ENCODE measurements at regions not wholly inside any gene's neighbourhood (a gene's known extent, or its start where the extent isn't known, plus 50 kb on each side); places are given as distances from the start of the nearest gene placed in this dataset.
A peak's percentile ranks its signal among the peaks of the same experiment; 100 is the strongest.

DNA sequence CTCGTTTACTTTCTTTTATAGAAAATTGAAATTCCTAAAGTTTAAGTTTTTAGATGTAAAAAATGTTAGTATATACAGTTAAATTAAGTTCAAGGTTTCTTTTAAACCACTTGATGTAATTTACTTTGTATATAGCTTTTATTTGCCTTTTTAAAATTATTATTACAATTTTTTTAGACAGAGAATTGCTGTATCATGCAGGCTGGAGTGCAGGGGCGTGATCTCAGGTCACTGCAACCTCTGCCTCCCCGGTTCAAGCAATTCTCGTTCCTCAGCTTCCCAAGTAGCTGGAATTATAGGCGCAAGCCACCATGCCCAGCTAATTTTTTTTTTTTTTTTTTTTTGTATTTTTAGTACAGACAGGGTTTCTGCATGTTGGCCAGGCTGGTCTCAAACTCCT lies 75.0 kb downstream of the KCNRG start:
- no peak for FAIRE-seq
- Histone ChIP-seq H3K79me2 (ENCODE audit: insufficient read depth, low read length) (peaks cover 59% of the 10 kb centered on the region), H3K4me2 (ENCODE audit: low read length) (no peak overlapping the region)

DNA sequence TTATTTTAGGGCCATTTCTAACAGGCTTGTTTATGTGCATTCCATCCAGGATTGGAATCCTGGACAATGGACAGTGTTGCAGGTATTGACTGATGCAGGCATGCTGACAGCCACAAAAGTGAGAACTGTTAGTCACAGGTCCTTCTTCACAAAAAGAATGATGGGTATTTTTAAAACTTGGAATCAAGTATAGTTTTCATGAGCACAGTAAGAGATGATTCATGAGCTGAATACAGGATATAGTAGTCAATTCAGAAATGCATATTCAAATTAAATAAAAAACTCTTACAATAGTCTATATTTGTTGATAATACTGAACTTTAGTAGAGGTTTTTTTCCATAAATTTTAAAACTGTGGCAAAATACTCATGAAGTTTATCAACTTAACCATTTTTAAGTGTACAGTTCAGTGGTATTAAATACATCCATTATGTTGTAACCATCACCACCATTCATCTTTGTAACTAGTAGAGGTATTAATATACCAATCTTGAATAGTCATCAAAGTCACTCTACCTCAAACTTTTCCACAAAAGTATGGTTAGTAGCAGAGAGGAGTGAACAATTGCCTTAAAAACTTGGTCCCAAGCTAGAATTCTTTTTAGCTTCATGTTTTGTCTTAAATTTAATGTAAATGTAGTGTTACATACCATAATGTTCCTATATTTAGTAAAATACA lies 79.5 kb downstream of the KCNRG start:
- Mint-ChIP-seq H3K4me3 (ENCODE audit: unreplicated experiment) (no peak overlapping the region), H3K9me3 (ENCODE audit: unreplicated experiment) (peaks cover 11% of the 10 kb centered on the region), H3K36me3 (ENCODE audit: low read depth, unreplicated experiment) (peaks cover 14% of the 10 kb centered on the region), H3K27me3 (ENCODE audit: low read depth, unreplicated experiment) (no peaks in the 10 kb centered on the region), H3K27ac (ENCODE audit: unreplicated experiment) (no peak overlapping the region), H3K4me1 (ENCODE audit: low read depth, unreplicated experiment) (no peaks in the 10 kb centered on the region)
- DNase-seq (ENCODE audit: low read depth) (peak; percentile 39), FAIRE-seq (no peak)
- H3K4me1 ChIP-seq (ENCODE audit: insufficient read depth, low read length): no peaks in the 10 kb centered on the region
- no peak overlapping the region for H3K4me2 ChIP-seq (ENCODE audit: low read length)
- H2AFZ ChIP-seq (ENCODE audit: low read depth, low read length): no peak overlapping the region
- H3K27ac ChIP-seq (ENCODE audit: low read depth, low read length): no peak overlapping the region
- H3K27me3 ChIP-seq (ENCODE audit: insufficient read depth, low read length): no peaks in the 10 kb centered on the region
- H4K20me1 ChIP-seq (ENCODE audit: insufficient read depth, low read length): peaks cover 10% of the 10 kb centered on the region
- peaks cover 47% of the 10 kb centered on the region for H3K79me2 ChIP-seq (ENCODE audit: insufficient read depth, low read length)
- no peaks in the 10 kb centered on the region for H3K36me3 ChIP-seq (ENCODE audit: insufficient read depth, low read length)
- no peak overlapping the region for H3K4me3 ChIP-seq (ENCODE audit: insufficient read depth, low read depth, low read length)
- TF ChIP-seq CTCF (IDR thresholded peaks at IDR 0.05; ENCODE audit: insufficient read depth, low read depth, low read length) (no peak), EZH2 (IDR thresholded peaks at IDR 0.05; ENCODE audit: insufficient read depth, low read length) (no peak)
- no peak overlapping the region for H3K9ac ChIP-seq (ENCODE audit: low read length)
- no peaks in the 10 kb centered on the region for H3K9me3 ChIP-seq (ENCODE audit: insufficient read depth, low read depth, low read length)

More for the DNA sequence above, 75.0 kb downstream of the KCNRG start:
- Histone ChIP-seq H3K27me3 (ENCODE audit: insufficient read depth, low read length) (no peaks in the 10 kb centered on the region), H2AFZ (ENCODE audit: low read depth, low read length) (no peak overlapping the region), H3K27ac (ENCODE audit: low read depth, low read length) (no peak overlapping the region), H3K9ac (ENCODE audit: low read length) (no peak overlapping the region), H3K9me3 (ENCODE audit: insufficient read depth, low read depth, low read length) (no peaks in the 10 kb centered on the region), H3K4me1 (ENCODE audit: insufficient read depth, low read length) (peaks cover 2% of the 10 kb centered on the region), H4K20me1 (ENCODE audit: insufficient read depth, low read length) (peaks cover 14% of the 10 kb centered on the region), H3K36me3 (ENCODE audit: insufficient read depth, low read length) (no peaks in the 10 kb centered on the region), H3K4me3 (ENCODE audit: insufficient read depth, low read depth, low read length) (no peak overlapping the region)
- H3K4me1 Mint-ChIP-seq (ENCODE audit: low read depth, unreplicated experiment): peaks cover 2% of the 10 kb centered on the region
- no peaks in the 10 kb centered on the region for H3K9me3 Mint-ChIP-seq (ENCODE audit: unreplicated experiment)
- no peak overlapping the region for H3K4me3 Mint-ChIP-seq (ENCODE audit: unreplicated experiment)
- TF ChIP-seq CTCF (IDR thresholded peaks at IDR 0.05; ENCODE audit: insufficient read depth, low read depth, low read length) (no peak), EZH2 (IDR thresholded peaks at IDR 0.05; ENCODE audit: insufficient read depth, low read length) (no peak)
- no peak overlapping the region for H3K27ac Mint-ChIP-seq (ENCODE audit: unreplicated experiment)
- H3K27me3 Mint-ChIP-seq (ENCODE audit: low read depth, unreplicated experiment): no peaks in the 10 kb centered on the region
- H3K36me3 Mint-ChIP-seq (ENCODE audit: low read depth, unreplicated experiment): no peaks in the 10 kb centered on the region
- DNase-seq (ENCODE audit: low read depth): no peak

DNA sequence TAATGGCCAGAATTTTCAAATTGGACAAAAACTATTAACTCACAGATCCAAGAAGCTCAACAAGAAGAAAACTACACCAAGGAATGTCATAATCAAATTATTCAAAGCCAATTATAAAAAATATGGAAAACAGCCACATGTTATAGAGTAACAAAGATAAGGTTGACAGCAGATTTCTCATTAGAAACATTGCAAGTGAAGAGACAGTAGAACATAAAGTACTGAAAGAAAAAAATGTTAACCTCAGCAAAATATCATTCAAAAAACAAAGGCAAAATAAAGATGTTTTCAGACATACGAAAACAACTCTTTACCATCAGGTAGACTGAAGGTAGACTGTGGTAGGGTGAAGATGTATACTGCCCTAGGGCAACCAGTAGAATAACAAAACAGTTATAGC lies 83.4 kb downstream of the KCNRG start:
- H3K4me1 ChIP-seq (ENCODE audit: insufficient read depth, low read length): no peaks in the 10 kb centered on the region
- no peak overlapping the region for H3K4me3 ChIP-seq (ENCODE audit: insufficient read depth, low read depth, low read length)
- H3K4me2 ChIP-seq (ENCODE audit: low read length): no peak overlapping the region
- no peak overlapping the region for H3K4me3 Mint-ChIP-seq (ENCODE audit: unreplicated experiment)
- peaks cover 5% of the 10 kb centered on the region for H4K20me1 ChIP-seq (ENCODE audit: insufficient read depth, low read length)
- DNase-seq (ENCODE audit: low read depth): no peak
- H2AFZ ChIP-seq (ENCODE audit: low read depth, low read length): no peak overlapping the region
- H3K9me3 ChIP-seq (ENCODE audit: insufficient read depth, low read depth, low read length): no peaks in the 10 kb centered on the region
- no peak overlapping the region for H3K27ac Mint-ChIP-seq (ENCODE audit: unreplicated experiment)
- FAIRE-seq: peak; percentile 56
- peaks cover 17% of the 10 kb centered on the region for H3K36me3 Mint-ChIP-seq (ENCODE audit: low read depth, unreplicated experiment)
- no peaks in the 10 kb centered on the region for H3K27me3 ChIP-seq (ENCODE audit: insufficient read depth, low read length)
- H3K4me1 Mint-ChIP-seq (ENCODE audit: low read depth, unreplicated experiment): no peaks in the 10 kb centered on the region
- TF ChIP-seq CTCF (IDR thresholded peaks at IDR 0.05; ENCODE audit: insufficient read depth, low read depth, low read length) (no peak), EZH2 (IDR thresholded peaks at IDR 0.05; ENCODE audit: insufficient read depth, low read length) (no peak)
- H3K79me2 ChIP-seq (ENCODE audit: insufficient read depth, low read length): peaks cover 37% of the 10 kb centered on the region
- H3K27me3 Mint-ChIP-seq (ENCODE audit: low read depth, unreplicated experiment): no peaks in the 10 kb centered on the region
- H3K27ac ChIP-seq (ENCODE audit: low read depth, low read length): no peak overlapping the region
- H3K9me3 Mint-ChIP-seq (ENCODE audit: unreplicated experiment): peaks cover 11% of the 10 kb centered on the region
- no peaks in the 10 kb centered on the region for H3K36me3 ChIP-seq (ENCODE audit: insufficient read depth, low read length)
- H3K9ac ChIP-seq (ENCODE audit: low read length): no peak overlapping the region

All from astrocyte (in vitro differentiated cells and primary cell).